GM23248 (cell line): ENCODE measurements at regions not wholly inside any gene's neighbourhood (a gene's known extent, or its start where the extent isn't known, plus 50 kb on each side); places are given as distances from the start of the nearest gene placed in this dataset.

Experiments used
- DNase-seq: peaks from one replicate; pipeline ENCODE4 v3.0.0-alpha.2; 2015
- H2AFZ ChIP-seq: fragments of 200-600 bp; sonication (generic); 2 replicates; pipeline ENCODE4 v1.6.1; 2016; ENCODE audit warnings: antibody characterized with exemption
- H3F3A ChIP-seq: fragments of 200-600 bp; sonication (generic); 2 replicates; pipeline ENCODE4 v1.6.1; 2016; ENCODE audit warnings: mild to moderate bottlenecking, antibody characterized with exemption, mixed run types; ENCODE audit not compliant: insufficient read depth
- H3K27ac ChIP-seq: fragments of 200-600 bp; sonication (generic); 2 replicates; pipeline ENCODE4 v1.5.1; 2016; ENCODE audit warnings: mild to moderate bottlenecking
- H3K27me3 ChIP-seq: fragments of 200-600 bp; sonication (generic); replicated peaks from 2 replicates; pipeline ENCODE4 v1.6.1; 2016; ENCODE audit warnings: mild to moderate bottlenecking; ENCODE audit not compliant: insufficient read depth
- H3K36me3 ChIP-seq: fragments of 200-600 bp; sonication (generic); 2 replicates; pipeline ENCODE4 v1.6.1; 2016; ENCODE audit warnings: low read depth, mild to moderate bottlenecking
- H3K4me1 ChIP-seq: fragments of 200-600 bp; sonication (generic); 2 replicates; pipeline ENCODE4 v1.6.1; 2016; ENCODE audit warnings: mild to moderate bottlenecking; ENCODE audit not compliant: insufficient read depth
- H3K4me2 ChIP-seq: fragments of 200-600 bp; sonication (generic); one replicate; pipeline ENCODE4 v1.6.1; 2016; ENCODE audit warnings: mild to moderate bottlenecking; ENCODE audit not compliant: unreplicated experiment
- H3K4me3 ChIP-seq: fragments of 200-600 bp; sonication (generic); 2 replicates; pipeline ENCODE4 v1.5.1; 2016; ENCODE audit warnings: mild to moderate bottlenecking
- H3K79me2 ChIP-seq: fragments of 200-600 bp; sonication (generic); 2 replicates; pipeline ENCODE4 v1.6.1; 2016; ENCODE audit warnings: mild to moderate bottlenecking; ENCODE audit not compliant: insufficient read depth
- H3K9ac ChIP-seq: fragments of 200-600 bp; sonication (generic); 2 replicates; pipeline ENCODE4 v1.6.1; 2016; ENCODE audit warnings: mild to moderate bottlenecking
- H3K9me2 ChIP-seq: fragments of 200-600 bp; sonication (generic); 2 replicates; pipeline ENCODE4 v1.6.1; 2016; ENCODE audit warnings: mixed run types, mild to moderate bottlenecking, moderate library complexity; ENCODE audit not compliant: insufficient read depth
- H3K9me3 ChIP-seq: fragments of 200-600 bp; sonication (generic); one replicate; pipeline ENCODE4 v1.6.1; 2017; ENCODE audit warnings: low read depth
- H4K20me1 ChIP-seq: fragments of 200-600 bp; sonication (generic); 2 replicates; pipeline ENCODE4 v1.6.0; 2016; ENCODE audit not compliant: insufficient read depth
- EZH2 ChIP-seq: fragments of 200-600 bp; sonication (generic); IDR thresholded peaks from 2 replicates; pipeline ENCODE4 v1.6.1; 2018; ENCODE audit warnings: antibody characterized with exemption, mild to moderate bottlenecking; ENCODE audit not compliant: insufficient read depth, poor library complexity, severe bottlenecking
- EZH2phosphoT487 ChIP-seq: fragments of 200-600 bp; sonication (generic); IDR thresholded peaks from 2 replicates; pipeline ENCODE4 v1.6.1; 2018; ENCODE audit warnings: antibody characterized with exemption, moderate library complexity, mild to moderate bottlenecking, low read depth; ENCODE audit not compliant: insufficient read depth
- WGBS, 2 experiments: methylation state at CpG; one replicate each; pipeline ENCODE4 v1.1.6; 2015 to 2017; ENCODE audit warnings: low lambda C conversion rate in 2 of 2, low coverage in 1 of 2; ENCODE audit errors: missing lambda C conversion rate in 2 of 2; 5-methylcytosine and 5-hydroxymethylcytosine counted together
- in situ Hi-C: fragments of 300-500 bp; cut with MboI; formaldehyde crosslinking; loops from 2 replicates; pipeline ENCODE4 v1.15.0; 2020

DNA sequence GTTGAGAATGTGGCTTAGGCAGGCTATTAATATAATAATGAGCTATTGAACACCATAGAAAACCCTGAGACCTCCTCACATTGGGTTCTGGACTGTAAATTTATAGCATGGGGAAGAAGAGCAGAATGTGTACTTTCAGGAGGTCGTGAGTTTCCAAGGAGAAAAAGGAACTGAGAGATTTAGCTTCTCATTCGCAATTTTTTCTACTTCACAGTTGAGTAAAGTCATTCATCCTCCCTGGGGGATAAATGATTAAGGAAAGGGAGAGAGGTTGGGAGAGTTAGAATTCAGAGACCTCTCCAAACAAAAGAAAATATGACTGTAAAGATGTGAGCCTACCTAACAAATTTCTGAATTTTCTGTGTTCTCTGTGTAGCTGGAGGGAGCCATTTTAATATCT, 205.8 kb upstream of the CYRIA start:
- no peak for TF ChIP-seq EZH2phosphoT487
- TF ChIP-seq EZH2 = no peak
- Histone ChIP-seq H3K4me3 (no peak overlapping the region), H3K27ac (no peak overlapping the region), H3K9ac (no peak overlapping the region), H3K27me3 (no peaks in the 10 kb centered on the region), H3K4me1 (no peaks in the 10 kb centered on the region), H4K20me1 (no peaks in the 10 kb centered on the region), H2AFZ (no peak overlapping the region), H3K4me2 (no peak overlapping the region), H3K79me2 (no peaks in the 10 kb centered on the region), H3K9me3 (no peaks in the 10 kb centered on the region), H3K9me2 (no peaks in the 10 kb centered on the region), H3K36me3 (no peaks in the 10 kb centered on the region), H3F3A (no peaks in the 10 kb centered on the region)
- 0 to 5% methylated on average over 2 of the region's 2 CpGs for WGBS, 2 experiments
- DNase-seq = no peak
- in situ Hi-C loops = no loop called here

DNA sequence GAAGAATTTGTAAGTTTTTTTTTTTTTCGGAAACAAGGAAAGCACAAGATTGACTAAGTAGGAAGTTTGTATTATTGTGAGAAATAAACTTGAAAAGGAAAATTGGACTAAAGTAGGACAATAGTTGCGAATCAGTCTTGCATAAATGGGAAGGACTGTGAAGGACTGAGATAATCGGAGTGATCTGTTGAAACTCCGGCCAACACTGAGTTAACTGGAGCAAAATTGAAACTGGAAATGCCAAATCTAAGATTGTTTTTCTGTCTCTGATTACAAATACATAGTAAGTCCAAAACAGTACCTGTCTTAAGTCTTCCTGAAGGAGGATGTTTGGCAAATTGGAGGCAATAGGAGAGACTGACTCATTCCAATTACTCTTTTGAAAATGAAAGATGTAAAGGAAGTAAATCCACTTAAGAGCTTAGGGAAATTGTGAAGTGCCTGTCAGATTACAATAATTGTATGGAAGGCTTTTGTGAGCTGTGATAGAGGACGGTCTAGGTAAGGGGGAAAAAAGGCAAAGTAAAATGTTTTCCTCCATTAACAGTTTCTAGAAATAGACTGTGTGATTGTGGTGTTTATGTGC, 204.9 kb upstream of the CYRIA start:
- Histone ChIP-seq H3K4me1 (no peaks in the 10 kb centered on the region), H4K20me1 (no peaks in the 10 kb centered on the region), H2AFZ (no peak overlapping the region), H3K9me3 (no peaks in the 10 kb centered on the region), H3K36me3 (no peaks in the 10 kb centered on the region), H3K9me2 (no peaks in the 10 kb centered on the region), H3K79me2 (no peaks in the 10 kb centered on the region), H3K4me3 (no peak overlapping the region), H3K4me2 (no peak overlapping the region), H3F3A (no peaks in the 10 kb centered on the region), H3K9ac (no peak overlapping the region), H3K27me3 (no peaks in the 10 kb centered on the region), H3K27ac (no peak overlapping the region)
- 39 to 44% methylated on average over 5 of the region's 5 CpGs for WGBS, 2 experiments
- in situ Hi-C loops = no loop called here
- no peak for DNase-seq
- TF ChIP-seq EZH2phosphoT487 (no peak), EZH2 (no peak)

DNA sequence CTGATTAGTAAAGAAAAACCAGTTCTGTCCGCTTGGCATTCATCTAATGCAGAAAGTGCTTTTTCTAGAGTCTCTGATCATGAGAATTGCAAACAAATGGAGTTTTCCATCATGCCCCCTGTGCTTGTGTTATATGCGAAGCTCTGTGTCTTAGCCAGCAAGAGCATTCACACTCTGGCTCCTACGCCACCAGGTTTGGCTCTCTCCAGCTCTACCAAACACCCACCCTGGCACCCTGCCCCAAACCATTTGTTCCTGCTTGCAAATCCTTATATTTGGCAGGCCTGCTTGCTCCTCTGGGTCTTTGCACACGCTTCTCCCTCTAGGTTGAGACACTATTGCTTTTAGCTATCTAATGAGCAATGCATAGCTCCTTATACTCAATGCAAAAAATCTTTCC, 204.1 kb upstream of the CYRIA start:
- no peaks in the 10 kb centered on the region for H3K9me3 ChIP-seq
- no peaks in the 10 kb centered on the region for H3K9me2 ChIP-seq
- H4K20me1 ChIP-seq = no peaks in the 10 kb centered on the region
- H3K27me3 ChIP-seq = no peaks in the 10 kb centered on the region
- in situ Hi-C loops = no loop called here
- no peak overlapping the region for H3K9ac ChIP-seq
- H3K4me2 ChIP-seq = no peak overlapping the region
- H3K36me3 ChIP-seq = no peaks in the 10 kb centered on the region
- H3K27ac ChIP-seq = no peak overlapping the region
- no peaks in the 10 kb centered on the region for H3K4me1 ChIP-seq
- 11 to 18% methylated on average over 4 of the region's 4 CpGs for WGBS, 2 experiments
- no peak overlapping the region for H2AFZ ChIP-seq
- no peaks in the 10 kb centered on the region for H3F3A ChIP-seq
- DNase-seq = no peak
- no peaks in the 10 kb centered on the region for H3K79me2 ChIP-seq
- no peak for TF ChIP-seq EZH2phosphoT487
- no peak for TF ChIP-seq EZH2
- H3K4me3 ChIP-seq = no peak overlapping the region

DNA sequence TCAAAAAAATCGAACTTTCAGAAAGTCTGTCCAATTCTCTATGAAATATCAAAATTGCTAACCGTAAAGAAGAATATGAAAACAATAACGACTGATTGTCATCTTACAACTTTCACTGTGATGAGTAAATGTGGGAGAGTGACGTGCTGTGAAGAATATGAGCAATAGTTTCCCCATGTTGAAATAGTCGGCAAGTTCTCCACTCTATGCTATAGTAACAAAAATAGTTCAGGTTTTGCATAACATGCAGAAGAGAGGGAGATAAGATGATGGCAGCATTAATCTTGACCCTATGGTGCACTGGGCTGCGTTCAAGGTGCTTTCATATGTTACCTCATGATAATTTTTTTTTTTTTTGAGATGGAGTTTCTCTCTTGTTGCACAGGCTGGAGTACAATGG, 196.8 kb upstream of the CYRIA start:
- H3K27me3 ChIP-seq = no peaks in the 10 kb centered on the region
- DNase-seq = no peak
- no peaks in the 10 kb centered on the region for H4K20me1 ChIP-seq
- 27 to 35% methylated on average over 6 of the region's 6 CpGs for WGBS, 2 experiments
- H3K4me3 ChIP-seq = no peak overlapping the region
- H3K79me2 ChIP-seq = no peaks in the 10 kb centered on the region
- H3K4me1 ChIP-seq = no peaks in the 10 kb centered on the region
- H3K9me3 ChIP-seq = no peaks in the 10 kb centered on the region
- no peaks in the 10 kb centered on the region for H3K36me3 ChIP-seq
- in situ Hi-C loops = no loop called here
- H2AFZ ChIP-seq = no peak overlapping the region
- H3K9me2 ChIP-seq = no peaks in the 10 kb centered on the region
- H3K27ac ChIP-seq = no peak overlapping the region
- TF ChIP-seq EZH2phosphoT487 (no peak), EZH2 (no peak)
- H3K4me2 ChIP-seq = no peak overlapping the region
- no peak overlapping the region for H3K9ac ChIP-seq
- no peaks in the 10 kb centered on the region for H3F3A ChIP-seq

DNA sequence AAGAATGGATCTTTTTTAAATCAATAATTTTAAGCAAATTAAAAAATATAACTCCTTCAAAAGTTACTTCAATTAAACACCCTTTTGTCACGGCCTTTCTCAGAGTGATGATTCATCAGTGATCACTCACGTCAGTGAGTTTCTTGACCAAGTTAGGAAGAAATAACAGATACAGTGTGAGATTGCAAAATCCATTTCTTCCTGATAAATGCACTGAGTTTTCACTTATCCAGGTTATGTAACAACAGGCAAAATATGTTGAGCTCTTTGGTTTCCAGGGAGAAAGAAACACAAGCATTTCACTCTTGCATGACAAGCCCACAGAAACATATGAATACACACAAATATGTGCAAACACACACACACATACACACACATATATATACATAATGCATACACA, 195.9 kb upstream of the CYRIA start:
- no peaks in the 10 kb centered on the region for H3F3A ChIP-seq

More for the DNA sequence above, 195.9 kb upstream of the CYRIA start:
- H3K27ac ChIP-seq = no peak overlapping the region
- 1 to 3% methylated on average over 2 of the region's 2 CpGs for WGBS, 2 experiments
- no peaks in the 10 kb centered on the region for H3K79me2 ChIP-seq
- no peak for TF ChIP-seq EZH2
- no peak for TF ChIP-seq EZH2phosphoT487
- H3K27me3 ChIP-seq = no peaks in the 10 kb centered on the region
- no peak overlapping the region for H3K4me3 ChIP-seq
- H3K9me3 ChIP-seq = no peaks in the 10 kb centered on the region
- no peak overlapping the region for H3K4me2 ChIP-seq
- no peaks in the 10 kb centered on the region for H3K36me3 ChIP-seq
- H3K9me2 ChIP-seq = no peaks in the 10 kb centered on the region
- no peak overlapping the region for H2AFZ ChIP-seq
- in situ Hi-C loops = no loop called here
- no peaks in the 10 kb centered on the region for H4K20me1 ChIP-seq
- no peak overlapping the region for H3K9ac ChIP-seq
- H3K4me1 ChIP-seq = no peaks in the 10 kb centered on the region
- peak; percentile 2 for DNase-seq
